GM12874 (cell line): ENCODE measurements at regions not wholly inside any gene's neighbourhood (a gene's known extent, or its start where the extent isn't known, plus 50 kb on each side); places are given as distances from the start of the nearest gene placed in this dataset.

Source experiments
- TF ChIP-seq, protein P1 (sequence below): IDR thresholded peaks from 2 replicates; pipeline ENCODE4 v1.5.1; 2011; ENCODE audit warnings: low read depth, mild to moderate bottlenecking, control low read depth, low read length, moderate library complexity; ENCODE audit not compliant: insufficient read depth

DNA sequence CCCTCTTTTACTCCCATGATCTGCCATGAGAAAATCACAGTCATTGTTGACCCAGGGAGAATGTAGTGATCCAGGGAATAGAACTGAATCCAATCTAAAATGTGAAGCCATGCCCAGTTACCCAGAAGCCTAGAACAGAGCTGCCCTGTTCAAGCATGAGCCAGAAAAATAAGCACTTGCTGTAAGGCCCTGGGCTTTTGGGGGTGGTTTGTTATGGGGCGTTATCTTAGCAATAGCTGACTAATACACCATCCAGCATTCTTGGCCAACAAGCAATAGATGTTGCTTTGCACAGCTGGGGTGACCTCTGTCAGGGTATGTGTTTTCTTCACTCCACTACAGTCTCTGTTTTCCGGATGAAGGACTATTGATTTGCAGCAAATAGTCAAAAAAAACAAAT is 120.4 kb downstream of the ZFP64 start:
- TF ChIP-seq, protein P1, sequence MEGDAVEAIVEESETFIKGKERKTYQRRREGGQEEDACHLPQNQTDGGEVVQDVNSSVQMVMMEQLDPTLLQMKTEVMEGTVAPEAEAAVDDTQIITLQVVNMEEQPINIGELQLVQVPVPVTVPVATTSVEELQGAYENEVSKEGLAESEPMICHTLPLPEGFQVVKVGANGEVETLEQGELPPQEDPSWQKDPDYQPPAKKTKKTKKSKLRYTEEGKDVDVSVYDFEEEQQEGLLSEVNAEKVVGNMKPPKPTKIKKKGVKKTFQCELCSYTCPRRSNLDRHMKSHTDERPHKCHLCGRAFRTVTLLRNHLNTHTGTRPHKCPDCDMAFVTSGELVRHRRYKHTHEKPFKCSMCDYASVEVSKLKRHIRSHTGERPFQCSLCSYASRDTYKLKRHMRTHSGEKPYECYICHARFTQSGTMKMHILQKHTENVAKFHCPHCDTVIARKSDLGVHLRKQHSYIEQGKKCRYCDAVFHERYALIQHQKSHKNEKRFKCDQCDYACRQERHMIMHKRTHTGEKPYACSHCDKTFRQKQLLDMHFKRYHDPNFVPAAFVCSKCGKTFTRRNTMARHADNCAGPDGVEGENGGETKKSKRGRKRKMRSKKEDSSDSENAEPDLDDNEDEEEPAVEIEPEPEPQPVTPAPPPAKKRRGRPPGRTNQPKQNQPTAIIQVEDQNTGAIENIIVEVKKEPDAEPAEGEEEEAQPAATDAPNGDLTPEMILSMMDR: no peak

DNA sequence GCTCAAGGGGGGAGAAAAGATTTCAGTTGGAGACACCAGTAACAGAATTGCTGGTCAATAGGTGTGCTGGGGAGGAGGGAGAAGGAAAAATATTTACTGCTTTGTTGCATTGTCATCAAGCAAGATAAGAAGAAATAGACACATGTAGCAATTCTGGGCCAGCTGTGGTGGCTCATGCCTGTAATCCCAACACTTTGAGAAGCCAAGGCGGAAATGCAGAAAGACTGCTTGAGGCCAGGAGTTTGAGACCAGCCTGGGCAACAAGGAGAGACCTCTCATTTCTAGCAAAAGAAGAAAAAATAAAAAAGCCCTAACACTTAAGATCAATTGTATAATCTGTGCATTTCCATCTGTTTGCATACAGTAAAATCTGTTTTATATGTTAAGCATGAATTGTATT is 126.6 kb downstream of the ZFP64 start:
- TF ChIP-seq, protein P1: no peak

DNA sequence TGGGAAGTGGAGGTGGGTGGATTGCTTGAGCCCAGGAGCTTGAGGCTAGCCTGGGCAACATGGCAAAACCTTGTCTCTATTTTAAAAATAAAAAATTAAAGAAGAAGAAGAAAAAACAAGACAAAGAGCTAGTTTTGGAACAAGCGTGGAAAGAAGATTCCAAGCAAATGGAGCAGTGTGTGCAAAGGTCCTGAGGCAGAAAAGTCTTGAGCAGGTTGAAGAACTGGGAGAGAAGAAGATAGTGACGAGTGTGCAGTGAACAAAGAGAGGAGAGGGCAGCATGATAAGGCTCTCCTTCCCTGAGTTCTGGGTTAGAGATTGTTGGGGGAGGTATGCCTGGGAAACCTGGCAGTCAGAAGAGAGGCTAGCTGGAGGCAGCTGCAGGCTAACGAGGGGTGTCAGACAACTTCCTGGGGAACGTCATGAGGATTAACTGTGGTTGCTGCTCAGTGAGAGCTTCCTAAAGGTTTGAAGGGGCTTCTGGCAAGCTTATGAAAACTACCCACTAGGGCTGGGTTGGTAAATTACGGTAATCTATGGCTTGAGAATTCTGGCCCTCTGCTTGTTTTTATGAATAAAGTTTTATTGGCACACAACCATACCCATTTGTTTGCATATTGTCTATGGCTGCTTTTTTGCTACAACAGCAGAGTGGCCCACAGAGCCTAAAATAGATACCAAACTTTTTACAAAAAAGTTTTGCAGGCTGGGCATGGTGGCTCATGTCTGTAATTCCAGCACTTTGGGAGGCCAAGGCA is 128.9 kb downstream of the ZFP64 start:
- TF ChIP-seq, protein P1: no peak

DNA sequence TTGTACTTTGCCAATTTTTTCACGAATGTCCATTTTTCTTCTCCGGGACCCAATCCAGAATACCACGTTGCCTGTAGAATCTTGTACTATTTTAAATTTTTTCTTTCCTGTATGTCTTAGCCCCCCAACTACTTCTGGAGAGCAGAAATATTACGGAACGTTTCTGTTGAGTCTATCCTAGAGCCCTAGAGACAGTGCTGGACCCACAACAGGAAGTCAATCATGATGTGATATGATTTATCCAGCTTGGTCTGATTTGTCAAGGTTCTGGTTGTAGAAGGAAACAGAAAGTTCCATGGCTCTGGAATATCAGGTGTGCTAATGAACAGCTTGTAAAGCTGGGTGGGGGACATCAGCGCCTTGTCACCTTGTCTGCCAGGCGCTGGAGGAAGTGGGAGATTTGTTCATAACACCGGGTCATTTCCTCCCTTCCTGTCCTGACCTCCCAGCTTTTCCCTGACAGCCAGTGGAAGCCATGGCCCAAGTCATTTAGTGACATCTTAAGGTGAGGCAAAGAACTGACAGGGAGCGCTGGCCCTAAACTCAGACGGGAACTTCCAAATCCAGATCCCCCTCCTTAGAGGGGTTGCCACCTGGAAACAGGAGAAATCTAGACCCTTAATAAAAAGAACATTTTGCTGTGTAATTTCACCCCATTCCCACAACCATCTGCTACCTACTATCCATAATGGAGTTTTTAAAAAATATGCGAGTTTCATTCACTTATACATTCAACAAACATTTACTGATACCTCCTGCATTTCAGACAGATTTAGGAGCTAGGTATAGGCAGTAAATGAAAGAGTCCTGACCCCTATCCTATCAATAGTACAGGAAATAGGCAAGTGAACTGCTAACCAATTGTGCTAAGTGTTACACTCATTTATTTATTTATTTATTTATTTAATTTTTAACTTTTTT is 130.5 kb downstream of the ZFP64 start:
- TF ChIP-seq, protein P1: no peak

DNA sequence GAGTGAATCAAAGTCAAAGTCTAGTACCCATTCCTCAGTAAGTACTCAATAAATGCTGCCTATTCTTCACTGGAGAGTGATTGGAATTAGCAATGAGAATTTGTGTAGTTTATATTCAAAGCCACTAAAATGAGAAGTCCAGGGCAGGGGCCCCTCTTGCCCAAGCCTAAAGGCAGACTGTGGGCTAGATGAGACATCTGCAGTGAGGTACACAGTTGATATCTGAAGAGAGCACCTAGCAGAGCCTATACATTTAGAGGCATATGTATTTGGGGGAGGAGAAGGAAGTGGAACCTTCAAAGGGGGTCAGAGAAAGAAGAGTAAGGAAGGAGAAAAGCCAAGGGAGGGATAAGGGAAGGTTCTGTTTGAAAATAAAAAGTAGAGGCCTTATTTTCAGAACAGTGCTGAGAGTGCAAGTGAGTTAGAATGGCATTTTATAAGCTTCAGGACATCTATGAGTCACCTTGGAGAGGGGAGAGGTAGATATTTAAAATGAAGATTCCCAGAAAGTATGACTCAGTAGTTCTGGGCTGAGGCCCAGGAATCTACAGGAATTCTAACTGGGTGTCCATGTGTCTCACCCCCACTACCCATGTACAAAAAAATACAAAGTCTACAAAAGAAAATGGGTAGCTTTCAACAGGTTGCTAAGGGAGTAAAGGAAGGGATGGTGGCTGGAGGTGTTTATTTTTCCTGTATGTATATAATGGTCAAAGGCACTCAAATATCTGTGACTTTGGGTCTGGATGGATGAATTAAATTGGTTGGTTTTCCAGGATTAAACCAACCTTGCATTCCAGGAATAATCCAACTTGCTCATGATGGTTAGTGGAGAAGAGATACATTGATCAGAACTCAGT is 135.1 kb downstream of the ZFP64 start:
- TF ChIP-seq, protein P1: no peak

DNA sequence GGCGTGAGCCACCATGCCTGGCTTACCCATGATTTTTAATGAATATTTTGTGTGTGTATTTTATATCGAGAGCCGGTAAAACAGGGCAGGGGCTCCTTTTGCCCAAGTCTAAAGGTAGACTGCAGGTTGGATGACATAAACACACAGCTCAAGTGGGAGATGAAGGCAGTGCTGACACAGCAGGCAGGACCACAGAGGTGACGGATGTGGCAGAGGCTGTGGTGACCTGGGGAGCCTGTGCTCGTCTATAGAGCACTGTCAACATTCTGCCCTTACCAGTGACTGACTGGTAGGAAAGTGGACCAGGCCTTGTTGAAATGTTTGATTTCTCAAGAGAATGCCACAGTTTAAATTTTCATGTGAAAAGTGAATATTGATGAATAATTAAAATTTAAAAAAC is 137.5 kb downstream of the ZFP64 start:
- TF ChIP-seq, protein P1: no peak
